ENCODE measurements at regions not wholly inside any gene's neighbourhood (a gene's known extent, or its start where the extent isn't known, plus 50 kb on each side); places are given as distances from the start of the nearest gene placed in this dataset.
"Not testable (repeated sequence)": the region's sequence is repeated elsewhere in the genome, so short reads cannot be mapped to it uniquely, and the experiment has no call there.

GRCh38 chr1:60692031-60692430 is 390.3 kb upstream of the NFIA start (continued):
- TF ChIP-seq ZNF610 (tag by site-specific recombination; IDR thresholded peaks at IDR 0.05; ENCODE audit: borderline replicate concordance) = no peak

- H3K27ac ChIP-seq (ENCODE audit: extremely low read depth, low read depth, low read length); CTCF ChIA-PET; POLR2A ChIA-PET; H3K4me3 ChIP-seq (ENCODE audit: low read depth, low read length); H3K9me3 ChIP-seq (ENCODE audit: control insufficient read depth, insufficient read depth, low read depth, low read length); H3K4me1 ChIP-seq (ENCODE audit: control insufficient read depth, insufficient read depth, low read length); H3K36me3 ChIP-seq (ENCODE audit: control insufficient read depth in 2 of 2, insufficient read depth in 1 of 2, low read length in 2 of 2): not testable (repeated sequence)
Observed at GRCh38 chr1:60688221-60688620, 394.1 kb upstream of the NFIA start.

GRCh38 chr1:60681095-60681860 is 401.1 kb upstream of the NFIA start:
- ChIA-PET POLR2A (no interaction called here), CTCF (no interaction called here)
- Histone ChIP-seq H3K36me3 (ENCODE audit: control insufficient read depth in 2 of 2, insufficient read depth in 1 of 2, low read length in 2 of 2) (no peaks in the 10 kb centered on the region), H3K9me3 (ENCODE audit: control insufficient read depth, insufficient read depth, low read depth, low read length) (no peaks in the 10 kb centered on the region), H3K27ac (ENCODE audit: extremely low read depth, low read depth, low read length) (no peak overlapping the region), H3K4me3 (ENCODE audit: low read depth, low read length) (no peak overlapping the region), H3K4me1 (ENCODE audit: control insufficient read depth, insufficient read depth, low read length) (no peaks in the 10 kb centered on the region)
- no peak for TF ChIP-seq ZNF23 (tag by site-specific recombination; IDR thresholded peaks at IDR 0.05; ENCODE audit: borderline replicate concordance)
- TF ChIP-seq RBAK (tag by site-specific recombination; IDR thresholded peaks at IDR 0.05) = no peak
- no peak for TF ChIP-seq ZFHX2 (tag by site-specific recombination; conservative IDR thresholded peaks at IDR 0.05)
- no peak for TF ChIP-seq ZBTB21 (tag by site-specific recombination; IDR thresholded peaks at IDR 0.05)
- no peak for TF ChIP-seq ZNF670 (tag by site-specific recombination; IDR thresholded peaks at IDR 0.05; ENCODE audit: low read depth)
- no peak for TF ChIP-seq HOXD13 (CRISPR knock-in tag; IDR thresholded peaks at IDR 0.05; ENCODE audit: borderline replicate concordance)
- TF ChIP-seq ZNF514 (tag by site-specific recombination; IDR thresholded peaks at IDR 0.05) = no peak
- TF ChIP-seq ZNF501 (tag by site-specific recombination; IDR thresholded peaks at IDR 0.05) = no peak
- no peak for TF ChIP-seq ZBTB10 (tag by site-specific recombination; IDR thresholded peaks at IDR 0.05)
- TF ChIP-seq ZFP3 (tag by site-specific recombination; IDR thresholded peaks at IDR 0.05; ENCODE audit: low read depth) = no peak
- TF ChIP-seq ZNF624 (tag by site-specific recombination; IDR thresholded peaks at IDR 0.05) = no peak
- no peak for TF ChIP-seq ZNF677 (tag by site-specific recombination; IDR thresholded peaks at IDR 0.05)
- TF ChIP-seq ATF2 (tag by site-specific recombination; IDR thresholded peaks at IDR 0.05; ENCODE audit: low read depth) = no peak
- TF ChIP-seq ZNF335 (tag by site-specific recombination; conservative IDR thresholded peaks at IDR 0.05) = no peak
- no peak for TF ChIP-seq ZNF701 (tag by site-specific recombination; IDR thresholded peaks at IDR 0.05)
- no peak for TF ChIP-seq ZNF391 (tag by site-specific recombination; IDR thresholded peaks at IDR 0.05; ENCODE audit: borderline replicate concordance, low read depth)

All from HEK293 (cell line).